Natural killer cell (primary cell): ENCODE measurements at regions not wholly inside any gene's neighbourhood (a gene's known extent, or its start where the extent isn't known, plus 50 kb on each side); places are given as distances from the start of the nearest gene placed in this dataset.

ENCODE experiments used
- ATAC-seq, 3 donors: fragments of 150-1000 bp in 2 of 3; fragments of 200-7000 bp in 1 of 3; cut with Tn5 transposase; 1 replicate in 1 of 3; 2 replicates in 2 of 3; pipeline ENCODE4 v1.10.0; 2021; ENCODE audit warnings: mild to moderate bottlenecking in 2 of 3, moderate library complexity in 2 of 3
- DNase-seq, 2 donors: peaks; one replicate each; pipeline versions ENCODE4 v3.0.0 to v3.0.0-alpha.2; 2013 to 2021; ENCODE audit warnings: mixed read lengths in 1 of 2
- H3K27ac ChIP-seq: one replicate; pipeline ENCODE4 v1.5.1; 2013; ENCODE audit warnings: mild to moderate bottlenecking, low read length
- H3K27me3 ChIP-seq: one replicate; pipeline ENCODE4 v1.6.1; 2013; ENCODE audit warnings: low read length; ENCODE audit not compliant: control insufficient read depth, insufficient read depth
- H3K36me3 ChIP-seq: one replicate; pipeline ENCODE4 v1.6.1; 2013; ENCODE audit warnings: low read length; ENCODE audit not compliant: control insufficient read depth, insufficient read depth
- H3K4me1 ChIP-seq: one replicate; pipeline ENCODE4 v1.6.1; 2013; ENCODE audit warnings: low read length; ENCODE audit not compliant: control insufficient read depth, insufficient read depth
- H3K4me3 ChIP-seq: one replicate; pipeline ENCODE4 v1.5.1; 2013; ENCODE audit warnings: low read length
- H3K9me3 ChIP-seq: one replicate; pipeline ENCODE4 v1.6.1; 2013; ENCODE audit warnings: low read length; ENCODE audit not compliant: control insufficient read depth, insufficient read depth
- H3K27ac Mint-ChIP-seq, 2 donors: one replicate each; pipeline ENCODE4 v1.8.0; 2022; ENCODE audit warnings: mild to moderate bottlenecking in 2 of 2, mixed read lengths in 2 of 2, moderate library complexity in 1 of 2
- H3K27me3 Mint-ChIP-seq, 2 donors: one replicate each; pipeline ENCODE4 v1.8.0; 2022; ENCODE audit warnings: low read depth in 2 of 2, mixed read lengths in 2 of 2
- H3K36me3 Mint-ChIP-seq: one replicate; pipeline ENCODE4 v1.8.0; 2022; ENCODE audit warnings: mixed read lengths
- H3K4me1 Mint-ChIP-seq, 2 donors: one replicate each; pipeline ENCODE4 v1.8.0; 2022; ENCODE audit warnings: mixed read lengths in 2 of 2
- H3K4me3 Mint-ChIP-seq: one replicate; pipeline ENCODE4 v1.8.0; 2022; ENCODE audit warnings: mild to moderate bottlenecking, moderate library complexity, mixed read lengths
- H3K9me3 Mint-ChIP-seq, 2 donors: one replicate each; pipeline ENCODE4 v1.8.0; 2022; ENCODE audit warnings: mixed read lengths in 2 of 2
- CTCF ChIP-seq: fragments of 200-600 bp; IDR thresholded peaks from one replicate; pipeline ENCODE4 v1.8.0; 2022; ENCODE audit warnings: antibody characterized with exemption
- WGBS: methylation state at CpG from one replicate; pipeline ENCODE4 v1.1.7; 2013; ENCODE audit warnings: missing lambda C conversion rate; ENCODE audit not compliant: insufficient coverage; 5-methylcytosine and 5-hydroxymethylcytosine counted together
- intact Hi-C: fragments of 100-400 bp; cut with micrococcal nuclease; formaldehyde crosslinking; loops from one replicate; pipeline ENCODE4 v1.14.2; 2022

GRCh38 chr4:125773931-125774330 lies 459.2 kb downstream of the FAT4 start:
- no peaks in the 10 kb centered on the region for H3K9me3 Mint-ChIP-seq
- H3K27ac Mint-ChIP-seq = no peak overlapping the region
- Histone ChIP-seq H3K4me3 (no peak overlapping the region), H3K9me3 (no peaks in the 10 kb centered on the region), H3K27ac (no peak overlapping the region), H3K27me3 (no peaks in the 10 kb centered on the region), H3K36me3 (no peaks in the 10 kb centered on the region), H3K4me1 (no peaks in the 10 kb centered on the region)
- H3K4me1 Mint-ChIP-seq = no peaks in the 10 kb centered on the region
- DNase-seq = no peak
- no peaks in the 10 kb centered on the region for H3K36me3 Mint-ChIP-seq
- no peaks in the 10 kb centered on the region for H3K27me3 Mint-ChIP-seq
- no peak for TF ChIP-seq CTCF
- intact Hi-C loops = no loop called here
- ATAC-seq = no peak
- WGBS = 87% methylated on average over 2 of the region's 2 CpGs
- no peak overlapping the region for H3K4me3 Mint-ChIP-seq

DNA sequence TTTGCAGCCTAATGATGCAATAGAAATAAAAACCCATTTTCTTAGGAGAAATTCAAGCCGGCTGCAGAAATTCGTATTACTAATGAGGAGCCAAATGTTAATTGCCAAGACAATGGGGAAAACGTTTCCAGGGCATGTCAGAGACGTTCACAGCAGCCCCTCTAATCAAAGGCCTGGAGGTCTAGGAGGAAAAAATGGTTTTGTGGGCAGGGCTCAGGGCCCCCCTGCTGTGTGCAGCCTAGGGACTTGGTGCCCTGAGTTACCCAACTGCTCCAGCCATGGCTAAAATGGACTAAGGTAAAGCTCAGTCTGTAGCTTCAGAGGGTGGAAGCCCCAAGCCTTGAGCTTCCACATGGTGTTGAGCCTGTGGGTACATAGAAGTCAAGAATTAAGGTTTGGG lies 461.4 kb downstream of the FAT4 start:
- WGBS = 78% methylated on average over 4 of the region's 4 CpGs
- H3K27me3 Mint-ChIP-seq = no peaks in the 10 kb centered on the region
- no peak for TF ChIP-seq CTCF
- H3K27me3 ChIP-seq = no peaks in the 10 kb centered on the region
- DNase-seq (no peak), ATAC-seq (no peak)
- no peaks in the 10 kb centered on the region for H3K9me3 ChIP-seq
- H3K27ac ChIP-seq = no peak overlapping the region
- H3K4me3 ChIP-seq = no peak overlapping the region
- no peaks in the 10 kb centered on the region for H3K36me3 ChIP-seq
- no peak overlapping the region for H3K4me3 Mint-ChIP-seq
- H3K9me3 Mint-ChIP-seq = peaks cover 0 to 3% of the 10 kb centered on the region in 2 donors
- intact Hi-C loops = no loop called here
- no peaks in the 10 kb centered on the region for H3K4me1 Mint-ChIP-seq
- H3K4me1 ChIP-seq = no peaks in the 10 kb centered on the region
- H3K27ac Mint-ChIP-seq = no peak overlapping the region
- H3K36me3 Mint-ChIP-seq = no peaks in the 10 kb centered on the region

DNA sequence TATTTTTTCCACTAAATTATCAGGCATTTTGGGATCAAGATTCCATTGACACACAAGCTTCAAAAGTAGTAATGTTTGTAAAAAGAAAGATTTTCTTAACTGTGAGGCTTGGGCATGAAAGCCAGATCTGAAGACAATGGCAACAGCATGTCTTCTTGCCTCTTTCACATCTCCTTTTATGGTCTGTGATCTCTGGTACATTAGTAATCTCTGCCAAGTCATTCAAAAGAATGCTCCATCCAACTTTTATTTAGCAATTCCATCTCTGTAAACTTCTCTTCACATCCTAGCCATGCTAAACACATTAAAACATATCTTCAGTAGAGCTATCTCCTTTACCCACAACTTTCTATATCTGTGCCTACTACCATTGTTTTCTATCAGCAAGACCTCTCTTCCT lies 465.4 kb downstream of the FAT4 start:
- no peak for TF ChIP-seq CTCF
- Mint-ChIP-seq H3K4me1 (no peaks in the 10 kb centered on the region), H3K27me3 (no peaks in the 10 kb centered on the region), H3K4me3 (no peak overlapping the region), H3K9me3 (peaks cover 0 to 3% of the 10 kb centered on the region in 2 donors), H3K36me3 (no peaks in the 10 kb centered on the region), H3K27ac (no peak overlapping the region)
- no peak for DNase-seq
- Histone ChIP-seq H3K9me3 (no peaks in the 10 kb centered on the region), H3K27ac (no peak overlapping the region), H3K4me1 (no peaks in the 10 kb centered on the region), H3K27me3 (no peaks in the 10 kb centered on the region), H3K4me3 (no peak overlapping the region), H3K36me3 (no peaks in the 10 kb centered on the region)
- ATAC-seq = no peak
- intact Hi-C loops = no loop called here

- Mint-ChIP-seq H3K4me1 (no peaks in the 10 kb centered on the region), H3K27me3 (no peaks in the 10 kb centered on the region), H3K4me3 (no peak overlapping the region), H3K27ac (no peak overlapping the region), H3K9me3 (peaks cover 0 to 3% of the 10 kb centered on the region in 2 donors), H3K36me3 (no peaks in the 10 kb centered on the region)
- H3K27me3 ChIP-seq = no peaks in the 10 kb centered on the region
- H3K36me3 ChIP-seq = no peaks in the 10 kb centered on the region
- no peak for ATAC-seq
- H3K4me1 ChIP-seq = no peaks in the 10 kb centered on the region
- no peak for TF ChIP-seq CTCF
- H3K4me3 ChIP-seq = no peak overlapping the region
- 82% methylated on average over 2 of the region's 3 CpGs for WGBS
- intact Hi-C loops = no loop called here
- H3K27ac ChIP-seq = no peak overlapping the region
- no peak for DNase-seq
- H3K9me3 ChIP-seq = no peaks in the 10 kb centered on the region
Measured at GRCh38 chr4:125780747-125781146, 466.0 kb downstream of the FAT4 start.
